PC-3 (cell line): ENCODE measurements at regions not wholly inside any gene's neighbourhood (a gene's known extent, or its start where the extent isn't known, plus 50 kb on each side); places are given as distances from the start of the nearest gene placed in this dataset.

Experiments used
- ATAC-seq: fragments of 200-7000 bp; cut with Tn5 transposase; 2 replicates; pipeline ENCODE4 v1.9.1; 2020; ENCODE audit warnings: mild to moderate bottlenecking, moderate library complexity
- BruUV-seq: library from RNA; stranded (reverse); fragments of 400-500 nt; replicated peaks from 2 replicates; lab custom pipeline; 2021; lab: Mats Ljungman, UMichigan
- CTCF ChIA-PET: fragments of 300-600 bp; sonication (Branson Sonifier 250); formaldehyde crosslinking; loops from one replicate; lab custom pipeline; 2022; ENCODE audit warnings: antibody characterized with exemption; lab: Charles Lee
- POLR2A ChIA-PET: fragments of 300-600 bp; sonication (Branson Sonifier 250); formaldehyde crosslinking; loops from one replicate; lab custom pipeline; 2022; ENCODE audit warnings: antibody characterized with exemption; ENCODE audit not compliant: unreplicated experiment; lab: Charles Lee
- DNase-seq: peaks from one replicate; pipeline ENCODE4 v3.0.0-alpha.2; 2015
- H2AFZ ChIP-seq: fragments of 300-600 bp; sonication (generic); 2 replicates; pipeline ENCODE4 v1.6.0; 2016; ENCODE audit warnings: antibody characterized with exemption, low read length
- H3F3A ChIP-seq: fragments of 300-600 bp; sonication (generic); one replicate; pipeline ENCODE4 v1.6.0; 2017; ENCODE audit warnings: antibody characterized with exemption, low read length, control low read depth, mild to moderate bottlenecking; ENCODE audit not compliant: unreplicated experiment
- H3K27ac ChIP-seq: fragments of 300-600 bp; sonication (generic); 2 replicates; pipeline ENCODE4 v1.5.1; 2016; ENCODE audit warnings: mild to moderate bottlenecking, low read length
- H3K27me3 ChIP-seq: fragments of 300-600 bp; sonication (generic); 2 replicates; pipeline ENCODE4 v1.6.1; 2016; ENCODE audit warnings: low read length, mixed read lengths
- H3K36me3 ChIP-seq: fragments of 300-600 bp; sonication (generic); 2 replicates; pipeline ENCODE4 v1.6.1; 2016; ENCODE audit warnings: low read depth, mixed run types, low read length, mixed read lengths
- H3K4me1 ChIP-seq: fragments of 300-600 bp; sonication (generic); 2 replicates; pipeline ENCODE4 v1.5.1; 2016; ENCODE audit warnings: low read length; ENCODE audit not compliant: insufficient read depth
- H3K4me2 ChIP-seq: fragments of 300-600 bp; sonication (generic); 2 replicates; pipeline ENCODE4 v1.6.0; 2016; ENCODE audit warnings: low read length
- H3K4me3 ChIP-seq: fragments of 300-600 bp; sonication (generic); 2 replicates; pipeline ENCODE4 v1.5.1; 2016; ENCODE audit warnings: mild to moderate bottlenecking, low read length, mixed read lengths
- H3K79me2 ChIP-seq: fragments of 300-600 bp; sonication (generic); 2 replicates; pipeline ENCODE4 v1.6.1; 2017; ENCODE audit warnings: low read length, mixed read lengths
- H3K9ac ChIP-seq: fragments of 300-600 bp; sonication (generic); 2 replicates; pipeline ENCODE4 v1.6.0; 2016; ENCODE audit warnings: mild to moderate bottlenecking, low read length
- H3K9me2 ChIP-seq: fragments of 300-600 bp; sonication (generic); replicated peaks from 2 replicates; pipeline ENCODE4 v1.6.1; 2016; ENCODE audit warnings: mixed run types, low read length, mixed read lengths
- H3K9me3 ChIP-seq: fragments of 300-600 bp; sonication (generic); 2 replicates; pipeline ENCODE4 v1.6.1; 2016; ENCODE audit warnings: low read length, mixed read lengths
- H4K20me1 ChIP-seq: fragments of 300-600 bp; sonication (generic); 2 replicates; pipeline ENCODE4 v1.6.1; 2016; ENCODE audit warnings: low read length, mixed read lengths
- CTCF ChIP-seq: fragments of 300-600 bp; sonication (generic); conservative IDR thresholded peaks from 2 replicates; pipeline ENCODE4 v1.5.1; 2017; ENCODE audit warnings: antibody characterized with exemption, low read depth, mild to moderate bottlenecking, low read length
- EZH2 ChIP-seq: fragments of 300-600 bp; sonication (generic); IDR thresholded peaks from one replicate; pipeline ENCODE4 v1.6.1; 2017; ENCODE audit warnings: antibody characterized with exemption, mild to moderate bottlenecking, low read length; ENCODE audit not compliant: unreplicated experiment
- EZH2phosphoT487 ChIP-seq: fragments of 300-600 bp; sonication (generic); IDR thresholded peaks from 2 replicates; pipeline ENCODE4 v1.6.1; 2018; ENCODE audit warnings: mild to moderate bottlenecking, antibody characterized with exemption, low read length, borderline replicate concordance
- intact Hi-C: fragments of 100-400 bp; cut with micrococcal nuclease; formaldehyde crosslinking; loops from 2 replicates; pipeline ENCODE4 v1.9.0; 2023

- H3K9me2 ChIP-seq, result no peaks in the 10 kb centered on the region; the same call in 1 of the 2 replicates
- POLR2A ChIA-PET, result no interaction called here
- no peaks in the 10 kb centered on the region for H3K4me1 ChIP-seq
- no peak overlapping the region for H3K9ac ChIP-seq
- TF ChIP-seq EZH2 (no peak), CTCF (no peak), EZH2phosphoT487 (no peak)
- ATAC-seq (no peak), DNase-seq (no peak)
- H4K20me1 ChIP-seq, result no peaks in the 10 kb centered on the region
- CTCF ChIA-PET, result no interaction called here
- intact Hi-C loops, result no loop called here
- no peaks in the 10 kb centered on the region for H3K9me3 ChIP-seq
- no peaks in the 10 kb centered on the region for H3K36me3 ChIP-seq
- no peaks in the 10 kb centered on the region for H3K79me2 ChIP-seq
- no peak overlapping the region for H3K27ac ChIP-seq
- H3K4me3 ChIP-seq, result no peak overlapping the region
- H3K27me3 ChIP-seq, result no peaks in the 10 kb centered on the region
- H3F3A ChIP-seq, result no peaks in the 10 kb centered on the region
- H3K4me2 ChIP-seq, result no peak overlapping the region
- no peak overlapping the region for H2AFZ ChIP-seq
- no TSS peak for BruUV-seq
Measured at GRCh38 chr3:189580190-189580589, 51.0 kb upstream of the TP63 start.
